ENCODE measurements at regions not wholly inside any gene's neighbourhood (a gene's known extent, or its start where the extent isn't known, plus 50 kb on each side); places are given as distances from the start of the nearest gene placed in this dataset.

DNA sequence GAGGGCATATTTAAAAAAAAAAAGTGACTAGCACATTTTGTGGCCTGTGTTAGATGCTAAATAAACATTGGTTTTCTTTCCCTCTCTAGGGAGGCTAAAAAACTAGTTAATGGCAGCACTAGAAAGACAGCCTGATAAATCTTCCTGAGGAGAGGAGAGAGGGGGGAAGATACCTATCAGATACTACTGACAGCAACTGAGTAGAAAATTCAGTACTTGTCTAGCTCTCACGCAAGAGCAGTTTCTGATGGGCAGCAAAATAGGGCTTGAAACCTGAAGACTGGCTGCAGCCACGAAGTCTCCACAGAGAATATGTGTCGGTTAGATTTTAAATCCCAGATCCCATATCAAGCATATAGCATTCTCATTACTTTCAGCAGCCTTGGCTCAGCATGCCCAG is 388.2 kb downstream of the KCNA4 start:
- TF ChIP-seq, protein P1, sequence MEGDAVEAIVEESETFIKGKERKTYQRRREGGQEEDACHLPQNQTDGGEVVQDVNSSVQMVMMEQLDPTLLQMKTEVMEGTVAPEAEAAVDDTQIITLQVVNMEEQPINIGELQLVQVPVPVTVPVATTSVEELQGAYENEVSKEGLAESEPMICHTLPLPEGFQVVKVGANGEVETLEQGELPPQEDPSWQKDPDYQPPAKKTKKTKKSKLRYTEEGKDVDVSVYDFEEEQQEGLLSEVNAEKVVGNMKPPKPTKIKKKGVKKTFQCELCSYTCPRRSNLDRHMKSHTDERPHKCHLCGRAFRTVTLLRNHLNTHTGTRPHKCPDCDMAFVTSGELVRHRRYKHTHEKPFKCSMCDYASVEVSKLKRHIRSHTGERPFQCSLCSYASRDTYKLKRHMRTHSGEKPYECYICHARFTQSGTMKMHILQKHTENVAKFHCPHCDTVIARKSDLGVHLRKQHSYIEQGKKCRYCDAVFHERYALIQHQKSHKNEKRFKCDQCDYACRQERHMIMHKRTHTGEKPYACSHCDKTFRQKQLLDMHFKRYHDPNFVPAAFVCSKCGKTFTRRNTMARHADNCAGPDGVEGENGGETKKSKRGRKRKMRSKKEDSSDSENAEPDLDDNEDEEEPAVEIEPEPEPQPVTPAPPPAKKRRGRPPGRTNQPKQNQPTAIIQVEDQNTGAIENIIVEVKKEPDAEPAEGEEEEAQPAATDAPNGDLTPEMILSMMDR (IDR thresholded peaks at IDR 0.05): no peak
- TF ChIP-seq POLR2A (IDR thresholded peaks at IDR 0.05): no peak

Data from breast epithelium (tissue), 3 donors.